ENCODE measurements at regions not wholly inside any gene's neighbourhood (a gene's known extent, or its start where the extent isn't known, plus 50 kb on each side); places are given as distances from the start of the nearest gene placed in this dataset.

GRCh38 chr19:16000024-16000663 lies 51.3 kb downstream of the OR10H4 start:
- no peaks in the 10 kb centered on the region for H3K4me1 ChIP-seq (ENCODE audit: control insufficient read depth, insufficient read depth, low read length, poor library complexity, severe bottlenecking)
- DNase-seq = no peak
- no peaks in the 10 kb centered on the region for H3K27me3 ChIP-seq (replicated peaks; ENCODE audit: control insufficient read depth, insufficient read depth, low read length, poor library complexity, severe bottlenecking)
- H3K4me3 ChIP-seq (ENCODE audit: insufficient read depth, low read depth, low read length, poor library complexity, severe bottlenecking) = no peak overlapping the region
- H3K36me3 ChIP-seq (ENCODE audit: control insufficient read depth, insufficient read depth, low read length) = no peaks in the 10 kb centered on the region
- no peak overlapping the region for H3K27ac ChIP-seq (ENCODE audit: insufficient read depth, low read length, poor library complexity, severe bottlenecking)
- no peaks in the 10 kb centered on the region for H3K9me3 ChIP-seq (ENCODE audit: control insufficient read depth, low read length)

- no peaks in the 10 kb centered on the region for H3K27me3 ChIP-seq (replicated peaks; ENCODE audit: control insufficient read depth, insufficient read depth, low read length, poor library complexity, severe bottlenecking)
- no peaks in the 10 kb centered on the region for H3K9me3 ChIP-seq (ENCODE audit: control insufficient read depth, low read length)
- peak in 1 of 3 donors; percentile 18 for DNase-seq
- H3K27ac ChIP-seq (ENCODE audit: insufficient read depth, low read length, poor library complexity, severe bottlenecking) = no peak overlapping the region
- no peaks in the 10 kb centered on the region for H3K4me1 ChIP-seq (ENCODE audit: control insufficient read depth, insufficient read depth, low read length, poor library complexity, severe bottlenecking)
- H3K4me3 ChIP-seq (ENCODE audit: insufficient read depth, low read depth, low read length, poor library complexity, severe bottlenecking) = peak overlapping the region; percentile 33
- no peaks in the 10 kb centered on the region for H3K36me3 ChIP-seq (ENCODE audit: control insufficient read depth, insufficient read depth, low read length)
These were observed 52.9 kb downstream of the OR10H4 start for GRCh38 chr19:16001481-16002312.

- Histone ChIP-seq H3K27me3 (replicated peaks; ENCODE audit: control insufficient read depth, insufficient read depth, low read length, poor library complexity, severe bottlenecking) (no peaks in the 10 kb centered on the region), H3K9me3 (ENCODE audit: control insufficient read depth, low read length) (no peaks in the 10 kb centered on the region), H3K36me3 (ENCODE audit: control insufficient read depth, insufficient read depth, low read length) (no peaks in the 10 kb centered on the region), H3K4me1 (ENCODE audit: control insufficient read depth, insufficient read depth, low read length, poor library complexity, severe bottlenecking) (no peaks in the 10 kb centered on the region), H3K27ac (ENCODE audit: insufficient read depth, low read length, poor library complexity, severe bottlenecking) (no peak overlapping the region), H3K4me3 (ENCODE audit: insufficient read depth, low read depth, low read length, poor library complexity, severe bottlenecking) (peak overlapping the region; percentile 33)
- DNase-seq = no peak
These were observed 53.9 kb downstream of the OR10H4 start for GRCh38 chr19:16002406-16003384.

- no peak overlapping the region for H3K27ac ChIP-seq (ENCODE audit: insufficient read depth, low read length, poor library complexity, severe bottlenecking)
- DNase-seq = no peak
- no peak overlapping the region for H3K4me3 ChIP-seq (ENCODE audit: insufficient read depth, low read depth, low read length, poor library complexity, severe bottlenecking)
- H3K27me3 ChIP-seq (replicated peaks; ENCODE audit: control insufficient read depth, insufficient read depth, low read length, poor library complexity, severe bottlenecking) = no peaks in the 10 kb centered on the region
- no peaks in the 10 kb centered on the region for H3K36me3 ChIP-seq (ENCODE audit: control insufficient read depth, insufficient read depth, low read length)
- no peaks in the 10 kb centered on the region for H3K9me3 ChIP-seq (ENCODE audit: control insufficient read depth, low read length)
- H3K4me1 ChIP-seq (ENCODE audit: control insufficient read depth, insufficient read depth, low read length, poor library complexity, severe bottlenecking) = no peaks in the 10 kb centered on the region
These were observed 54.6 kb downstream of the OR10H4 start for GRCh38 chr19:16003391-16003790.

- Histone ChIP-seq H3K27ac (ENCODE audit: insufficient read depth, low read length, poor library complexity, severe bottlenecking) (no peak overlapping the region), H3K4me3 (ENCODE audit: insufficient read depth, low read depth, low read length, poor library complexity, severe bottlenecking) (no peak overlapping the region)
These were observed 57.1 kb downstream of the OR10H4 start for GRCh38 chr19:16005925-16006324.

GRCh38 chr19:16012552-16012951 lies 63.7 kb upstream of the TPM4 start:
- DNase-seq = no peak
- H3K4me3 ChIP-seq (ENCODE audit: insufficient read depth, low read depth, low read length, poor library complexity, severe bottlenecking) = no peak overlapping the region
- H3K27ac ChIP-seq (ENCODE audit: insufficient read depth, low read length, poor library complexity, severe bottlenecking) = no peak overlapping the region
- H3K27me3 ChIP-seq (replicated peaks; ENCODE audit: control insufficient read depth, insufficient read depth, low read length, poor library complexity, severe bottlenecking) = no peaks in the 10 kb centered on the region
- no peaks in the 10 kb centered on the region for H3K36me3 ChIP-seq (ENCODE audit: control insufficient read depth, insufficient read depth, low read length)
- no peaks in the 10 kb centered on the region for H3K9me3 ChIP-seq (ENCODE audit: control insufficient read depth, low read length)
- no peaks in the 10 kb centered on the region for H3K4me1 ChIP-seq (ENCODE audit: control insufficient read depth, insufficient read depth, low read length, poor library complexity, severe bottlenecking)

More at GRCh38 chr19:16005925-16006324, 57.1 kb downstream of the OR10H4 start:
- no peak for DNase-seq
- Histone ChIP-seq H3K36me3 (ENCODE audit: control insufficient read depth, insufficient read depth, low read length) (no peaks in the 10 kb centered on the region), H3K27me3 (replicated peaks; ENCODE audit: control insufficient read depth, insufficient read depth, low read length, poor library complexity, severe bottlenecking) (no peaks in the 10 kb centered on the region), H3K9me3 (ENCODE audit: control insufficient read depth, low read length) (no peaks in the 10 kb centered on the region), H3K4me1 (ENCODE audit: control insufficient read depth, insufficient read depth, low read length, poor library complexity, severe bottlenecking) (no peaks in the 10 kb centered on the region)

- Histone ChIP-seq H3K36me3 (ENCODE audit: control insufficient read depth, insufficient read depth, low read length) (no peaks in the 10 kb centered on the region), H3K9me3 (ENCODE audit: control insufficient read depth, low read length) (no peaks in the 10 kb centered on the region), H3K4me1 (ENCODE audit: control insufficient read depth, insufficient read depth, low read length, poor library complexity, severe bottlenecking) (no peaks in the 10 kb centered on the region), H3K4me3 (ENCODE audit: insufficient read depth, low read depth, low read length, poor library complexity, severe bottlenecking) (no peak overlapping the region), H3K27ac (ENCODE audit: insufficient read depth, low read length, poor library complexity, severe bottlenecking) (no peak overlapping the region), H3K27me3 (replicated peaks; ENCODE audit: control insufficient read depth, insufficient read depth, low read length, poor library complexity, severe bottlenecking) (no peaks in the 10 kb centered on the region)
- DNase-seq = no peak
These were observed 63.0 kb upstream of the TPM4 start for GRCh38 chr19:16013181-16013850.

GRCh38 chr19:16013851-16014840 lies 62.1 kb upstream of the TPM4 start:
- no peaks in the 10 kb centered on the region for H3K4me1 ChIP-seq (ENCODE audit: control insufficient read depth, insufficient read depth, low read length, poor library complexity, severe bottlenecking)
- no peaks in the 10 kb centered on the region for H3K36me3 ChIP-seq (ENCODE audit: control insufficient read depth, insufficient read depth, low read length)
- no peak overlapping the region for H3K4me3 ChIP-seq (ENCODE audit: insufficient read depth, low read depth, low read length, poor library complexity, severe bottlenecking)
- H3K9me3 ChIP-seq (ENCODE audit: control insufficient read depth, low read length) = no peaks in the 10 kb centered on the region
- no peaks in the 10 kb centered on the region for H3K27me3 ChIP-seq (replicated peaks; ENCODE audit: control insufficient read depth, insufficient read depth, low read length, poor library complexity, severe bottlenecking)
- no peak overlapping the region for H3K27ac ChIP-seq (ENCODE audit: insufficient read depth, low read length, poor library complexity, severe bottlenecking)
- no peak for DNase-seq

All from effector memory CD4-positive, alpha-beta T cell (primary cell).